Stomach (tissue), 4 donors: ENCODE measurements at regions not wholly inside any gene's neighbourhood (a gene's known extent, or its start where the extent isn't known, plus 50 kb on each side); places are given as distances from the start of the nearest gene placed in this dataset.

Source experiments
- EP300 ChIP-seq: sonication (generic); formaldehyde crosslinking; IDR thresholded peaks from one replicate; pipeline ENCODE4 v1.6.1; 2017; ENCODE audit warnings: antibody characterized with exemption
- POLR2A ChIP-seq, 4 donors: fragments of 450-650 bp; IDR thresholded peaks; one replicate each; pipeline ENCODE4 v1.6.1; 2016; ENCODE audit warnings: antibody characterized with exemption in 4 of 4, control low read depth in 2 of 4, mild to moderate bottlenecking in 1 of 4, moderate library complexity in 1 of 4
- POLR2AphosphoS5 ChIP-seq, 3 donors: sonication (generic); formaldehyde crosslinking; IDR thresholded peaks; one replicate each; pipeline ENCODE4 v1.6.1; 2016; ENCODE audit warnings: antibody characterized with exemption in 3 of 3
- TF ChIP-seq, protein P1 (sequence below), 7 experiments: fragments of 450-650 bp in 4 of 7; fragments of 200-600 bp in 3 of 7; sonication (generic) in 3 of 7; IDR thresholded peaks; one replicate each; pipeline ENCODE4 v1.5.1; 2016 to 2019; ENCODE audit warnings: antibody characterized with exemption in 7 of 7, control low read depth in 2 of 7, mild to moderate bottlenecking in 1 of 7

DNA sequence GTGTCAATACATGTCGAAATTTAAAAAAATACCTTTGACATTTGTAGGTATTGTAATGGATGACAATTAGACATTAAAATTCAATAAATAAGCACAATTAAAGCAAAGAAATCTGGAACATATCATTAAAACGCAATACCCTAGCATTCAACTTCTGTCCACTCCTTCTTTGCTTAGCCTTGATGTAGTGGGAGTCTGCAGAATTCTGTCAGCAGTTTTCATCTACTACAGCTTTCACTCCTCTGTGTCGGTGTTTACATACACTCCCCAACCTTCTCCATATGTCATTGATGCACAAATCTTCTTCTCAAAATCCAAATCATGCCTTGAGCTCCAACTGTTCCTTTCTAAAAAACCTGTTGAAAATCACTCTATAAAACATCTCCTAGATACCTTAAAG lies 1380.6 kb downstream of the DSC3 start:
- TF ChIP-seq, protein P1, sequence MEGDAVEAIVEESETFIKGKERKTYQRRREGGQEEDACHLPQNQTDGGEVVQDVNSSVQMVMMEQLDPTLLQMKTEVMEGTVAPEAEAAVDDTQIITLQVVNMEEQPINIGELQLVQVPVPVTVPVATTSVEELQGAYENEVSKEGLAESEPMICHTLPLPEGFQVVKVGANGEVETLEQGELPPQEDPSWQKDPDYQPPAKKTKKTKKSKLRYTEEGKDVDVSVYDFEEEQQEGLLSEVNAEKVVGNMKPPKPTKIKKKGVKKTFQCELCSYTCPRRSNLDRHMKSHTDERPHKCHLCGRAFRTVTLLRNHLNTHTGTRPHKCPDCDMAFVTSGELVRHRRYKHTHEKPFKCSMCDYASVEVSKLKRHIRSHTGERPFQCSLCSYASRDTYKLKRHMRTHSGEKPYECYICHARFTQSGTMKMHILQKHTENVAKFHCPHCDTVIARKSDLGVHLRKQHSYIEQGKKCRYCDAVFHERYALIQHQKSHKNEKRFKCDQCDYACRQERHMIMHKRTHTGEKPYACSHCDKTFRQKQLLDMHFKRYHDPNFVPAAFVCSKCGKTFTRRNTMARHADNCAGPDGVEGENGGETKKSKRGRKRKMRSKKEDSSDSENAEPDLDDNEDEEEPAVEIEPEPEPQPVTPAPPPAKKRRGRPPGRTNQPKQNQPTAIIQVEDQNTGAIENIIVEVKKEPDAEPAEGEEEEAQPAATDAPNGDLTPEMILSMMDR (IDR thresholded peaks at IDR 0.05): no peak
- TF ChIP-seq POLR2A (IDR thresholded peaks at IDR 0.05): no peak
- no peak for TF ChIP-seq POLR2AphosphoS5 (IDR thresholded peaks at IDR 0.05)
- TF ChIP-seq EP300: no peak
